WTC11 (cell line): ENCODE measurements at regions not wholly inside any gene's neighbourhood (a gene's known extent, or its start where the extent isn't known, plus 50 kb on each side); places are given as distances from the start of the nearest gene placed in this dataset.
A peak's percentile ranks its signal among the peaks of the same experiment; 100 is the strongest.

Source experiments
- ATAC-seq: fragments of 200-7000 bp; cut with Tn5 transposase; 2 replicates; pipeline ENCODE4 v1.10.0; 2021; ENCODE audit warnings: mild to moderate bottlenecking, moderate library complexity
- CTCF ChIA-PET: fragments of 300-600 bp; sonication (Branson Sonifier 250); formaldehyde crosslinking; loops from one replicate; lab custom pipeline; 2021; ENCODE audit warnings: antibody characterized with exemption; lab: Charles Lee
- POLR2A ChIA-PET: fragments of 350-600 bp; sonication (Branson Sonifier 250); formaldehyde crosslinking; loops from one replicate; lab custom pipeline; 2021; ENCODE audit warnings: antibody characterized with exemption; lab: Charles Lee
- DNase-seq: peaks from one replicate; pipeline ENCODE4 v3.0.0; 2021; ENCODE audit warnings: low spot score
- H3K27ac Mint-ChIP-seq: 2 replicates; pipeline ENCODE4 v1.8.0; 2021; ENCODE audit warnings: mixed read lengths
- H3K27me3 Mint-ChIP-seq: 2 replicates; pipeline ENCODE4 v1.8.0; 2021; ENCODE audit warnings: low read depth, mild to moderate bottlenecking, moderate library complexity, mixed read lengths
- H3K36me3 Mint-ChIP-seq: 2 replicates; pipeline ENCODE4 v1.8.0; 2021; ENCODE audit warnings: mixed read lengths
- H3K4me1 Mint-ChIP-seq: 2 replicates; pipeline ENCODE4 v1.8.0; 2022; ENCODE audit warnings: mixed read lengths
- H3K4me3 Mint-ChIP-seq: 2 replicates; pipeline ENCODE4 v1.8.0; 2021; ENCODE audit warnings: mild to moderate bottlenecking, moderate library complexity, mixed read lengths
- H3K9me3 Mint-ChIP-seq: 2 replicates; pipeline ENCODE4 v1.8.0; 2021; ENCODE audit warnings: mixed read lengths
- CBFB ChIP-seq: sonication (generic); formaldehyde crosslinking; IDR thresholded peaks from 2 replicates; pipeline ENCODE4 v1.8.1; 2022; ENCODE audit warnings: mild to moderate bottlenecking, low read depth, missing genetic modification reagents
- ESRRA ChIP-seq: sonication (generic); formaldehyde crosslinking; IDR thresholded peaks from 2 replicates; pipeline ENCODE4 v1.8.1; 2022; ENCODE audit warnings: mild to moderate bottlenecking, missing genetic modification reagents, borderline replicate concordance
- GTF2I ChIP-seq: fragments of 250-450 bp; sonication (Bioruptor Pico); conservative IDR thresholded peaks from 2 replicates; pipeline ENCODE4 v1.4.0; 2021; ENCODE audit warnings: mild to moderate bottlenecking
- IRF2 ChIP-seq: sonication (generic); formaldehyde crosslinking; IDR thresholded peaks from 2 replicates; pipeline ENCODE4 v1.8.0; 2022; ENCODE audit warnings: low read depth, missing genetic modification reagents, borderline replicate concordance
- JAZF1 ChIP-seq: fragments of 250-450 bp; sonication (Bioruptor Pico); IDR thresholded peaks from 2 replicates; pipeline ENCODE4 v1.9.0; 2021; ENCODE audit warnings: moderate library complexity, mild to moderate bottlenecking, inconsistent platforms
- MXD4 ChIP-seq: fragments of 250-450 bp; sonication (Bioruptor Pico); IDR thresholded peaks from 2 replicates; pipeline ENCODE4 v1.8.0; 2021; ENCODE audit warnings: mild to moderate bottlenecking, moderate library complexity, borderline replicate concordance
- NFYB ChIP-seq: sonication (generic); formaldehyde crosslinking; conservative IDR thresholded peaks from 2 replicates; pipeline ENCODE4 v1.8.0; 2022; ENCODE audit warnings: low read depth, missing genetic modification reagents
- RELA ChIP-seq: sonication (generic); formaldehyde crosslinking; IDR thresholded peaks from 2 replicates; pipeline ENCODE4 v1.8.1; 2022; ENCODE audit warnings: missing genetic modification reagents, mild to moderate bottlenecking, borderline replicate concordance
- TEAD1 ChIP-seq: sonication (generic); formaldehyde crosslinking; IDR thresholded peaks from 2 replicates; pipeline ENCODE4 v1.8.0; 2022; ENCODE audit warnings: mild to moderate bottlenecking, missing genetic modification reagents
- TP53 ChIP-seq: sonication (generic); formaldehyde crosslinking; IDR thresholded peaks from 2 replicates; pipeline ENCODE4 v1.8.1; 2023; ENCODE audit warnings: mild to moderate bottlenecking, missing genetic modification reagents
- ZNF121 ChIP-seq: sonication (generic); formaldehyde crosslinking; IDR thresholded peaks from 2 replicates; pipeline ENCODE4 v1.8.0; 2023; ENCODE audit warnings: missing genetic modification reagents
- ZNF232 ChIP-seq: sonication (generic); formaldehyde crosslinking; IDR thresholded peaks from 2 replicates; pipeline ENCODE4 v1.8.0; 2022; ENCODE audit warnings: mild to moderate bottlenecking, missing genetic modification reagents
- TF ChIP-seq, protein P1 (sequence below): fragments of 250-450 bp; sonication (Bioruptor Pico); IDR thresholded peaks from 2 replicates; pipeline ENCODE4 v2.1.2; 2022; ENCODE audit warnings: mild to moderate bottlenecking, moderate library complexity
- TF ChIP-seq, protein P2 (sequence below): fragments of 200-600 bp; IDR thresholded peaks from 2 replicates; pipeline ENCODE4 v1.8.0; 2022; ENCODE audit warnings: antibody characterized with exemption
- TF ChIP-seq, protein P3 (sequence below): sonication (generic); formaldehyde crosslinking; IDR thresholded peaks from 2 replicates; pipeline ENCODE4 v1.8.1; 2023; ENCODE audit warnings: mild to moderate bottlenecking, missing genetic modification reagents
- TF ChIP-seq, protein P4 (sequence below): fragments of 250-450 bp; sonication (Bioruptor Pico); IDR thresholded peaks from 2 replicates; pipeline ENCODE4 v1.9.0; 2021; ENCODE audit warnings: mild to moderate bottlenecking
- TF ChIP-seq, protein P5 (sequence below): fragments of 250-450 bp; sonication (Bioruptor Pico); IDR thresholded peaks from 2 replicates; pipeline ENCODE4 v1.9.0; 2021; ENCODE audit warnings: mild to moderate bottlenecking, borderline replicate concordance
- TF ChIP-seq, protein P6 (sequence below): sonication (generic); formaldehyde crosslinking; IDR thresholded peaks from 2 replicates; pipeline ENCODE4 v1.8.0; 2023; ENCODE audit warnings: mild to moderate bottlenecking, missing genetic modification reagents
- TF ChIP-seq, protein P7 (sequence below): sonication (generic); formaldehyde crosslinking; IDR thresholded peaks from 2 replicates; pipeline ENCODE4 v1.8.1; 2022; ENCODE audit warnings: low read depth, mild to moderate bottlenecking, moderate library complexity, missing genetic modification reagents, borderline replicate concordance

DNA sequence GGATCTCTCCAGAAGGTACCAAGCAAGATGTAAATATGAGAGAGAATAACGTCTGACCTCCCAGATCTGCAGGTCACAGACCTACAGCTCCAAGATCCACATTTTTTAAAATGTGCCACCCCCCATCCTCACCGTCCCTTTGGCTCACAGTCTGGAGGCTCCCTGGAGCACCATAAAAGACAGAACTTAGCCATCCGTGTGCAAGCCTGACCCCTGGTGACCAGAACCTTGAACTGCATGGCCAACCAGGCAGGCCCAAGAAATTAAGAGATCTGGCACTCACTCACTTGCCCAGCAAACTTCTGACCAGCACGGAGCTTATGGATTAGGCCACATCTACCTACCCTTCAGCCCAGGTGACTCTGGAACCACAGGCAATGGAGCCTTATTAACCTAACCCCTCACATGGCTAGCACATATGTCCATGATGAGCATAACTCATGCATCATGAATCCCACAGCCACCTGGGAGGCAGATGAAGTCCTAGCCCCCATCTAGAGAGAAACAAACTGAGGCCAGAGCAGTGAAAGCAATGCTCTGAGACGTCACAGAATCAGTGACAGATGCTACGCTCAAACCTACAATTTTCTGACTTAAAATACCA, 275.3 kb downstream of the UACA start:
- ATAC-seq (peak; percentile 81), DNase-seq (peak; percentile 80)
- ChIA-PET POLR2A (no interaction called here), CTCF (interaction anchor here (0.6 to 1.9 kb wide), 35 partner anchors 9 to 732 kb away, joined by 3 to 15 read pairs (median 3); no protein-coding TSS in a partner anchor)
- no peak overlapping the region for H3K27ac Mint-ChIP-seq
- no peaks in the 10 kb centered on the region for H3K4me1 Mint-ChIP-seq
- H3K36me3 Mint-ChIP-seq = no peaks in the 10 kb centered on the region
- TF ChIP-seq, protein P1, sequence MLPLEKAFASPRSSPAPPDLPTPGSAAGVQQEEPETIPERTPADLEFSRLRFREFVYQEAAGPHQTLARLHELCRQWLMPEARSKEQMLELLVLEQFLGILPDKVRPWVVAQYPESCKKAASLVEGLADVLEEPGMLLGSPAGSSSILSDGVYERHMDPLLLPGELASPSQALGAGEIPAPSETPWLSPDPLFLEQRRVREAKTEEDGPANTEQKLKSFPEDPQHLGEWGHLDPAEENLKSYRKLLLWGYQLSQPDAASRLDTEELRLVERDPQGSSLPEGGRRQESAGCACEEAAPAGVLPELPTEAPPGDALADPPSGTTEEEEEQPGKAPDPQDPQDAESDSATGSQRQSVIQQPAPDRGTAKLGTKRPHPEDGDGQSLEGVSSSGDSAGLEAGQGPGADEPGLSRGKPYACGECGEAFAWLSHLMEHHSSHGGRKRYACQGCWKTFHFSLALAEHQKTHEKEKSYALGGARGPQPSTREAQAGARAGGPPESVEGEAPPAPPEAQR (CRISPR knock-in tag) = no peak
- no peak for TF ChIP-seq JAZF1 (CRISPR knock-in tag)
- TF ChIP-seq, protein P2, sequence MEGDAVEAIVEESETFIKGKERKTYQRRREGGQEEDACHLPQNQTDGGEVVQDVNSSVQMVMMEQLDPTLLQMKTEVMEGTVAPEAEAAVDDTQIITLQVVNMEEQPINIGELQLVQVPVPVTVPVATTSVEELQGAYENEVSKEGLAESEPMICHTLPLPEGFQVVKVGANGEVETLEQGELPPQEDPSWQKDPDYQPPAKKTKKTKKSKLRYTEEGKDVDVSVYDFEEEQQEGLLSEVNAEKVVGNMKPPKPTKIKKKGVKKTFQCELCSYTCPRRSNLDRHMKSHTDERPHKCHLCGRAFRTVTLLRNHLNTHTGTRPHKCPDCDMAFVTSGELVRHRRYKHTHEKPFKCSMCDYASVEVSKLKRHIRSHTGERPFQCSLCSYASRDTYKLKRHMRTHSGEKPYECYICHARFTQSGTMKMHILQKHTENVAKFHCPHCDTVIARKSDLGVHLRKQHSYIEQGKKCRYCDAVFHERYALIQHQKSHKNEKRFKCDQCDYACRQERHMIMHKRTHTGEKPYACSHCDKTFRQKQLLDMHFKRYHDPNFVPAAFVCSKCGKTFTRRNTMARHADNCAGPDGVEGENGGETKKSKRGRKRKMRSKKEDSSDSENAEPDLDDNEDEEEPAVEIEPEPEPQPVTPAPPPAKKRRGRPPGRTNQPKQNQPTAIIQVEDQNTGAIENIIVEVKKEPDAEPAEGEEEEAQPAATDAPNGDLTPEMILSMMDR = peak; percentile 94
- no peak for TF ChIP-seq TP53 (CRISPR knock-in tag)
- TF ChIP-seq, protein P3, sequence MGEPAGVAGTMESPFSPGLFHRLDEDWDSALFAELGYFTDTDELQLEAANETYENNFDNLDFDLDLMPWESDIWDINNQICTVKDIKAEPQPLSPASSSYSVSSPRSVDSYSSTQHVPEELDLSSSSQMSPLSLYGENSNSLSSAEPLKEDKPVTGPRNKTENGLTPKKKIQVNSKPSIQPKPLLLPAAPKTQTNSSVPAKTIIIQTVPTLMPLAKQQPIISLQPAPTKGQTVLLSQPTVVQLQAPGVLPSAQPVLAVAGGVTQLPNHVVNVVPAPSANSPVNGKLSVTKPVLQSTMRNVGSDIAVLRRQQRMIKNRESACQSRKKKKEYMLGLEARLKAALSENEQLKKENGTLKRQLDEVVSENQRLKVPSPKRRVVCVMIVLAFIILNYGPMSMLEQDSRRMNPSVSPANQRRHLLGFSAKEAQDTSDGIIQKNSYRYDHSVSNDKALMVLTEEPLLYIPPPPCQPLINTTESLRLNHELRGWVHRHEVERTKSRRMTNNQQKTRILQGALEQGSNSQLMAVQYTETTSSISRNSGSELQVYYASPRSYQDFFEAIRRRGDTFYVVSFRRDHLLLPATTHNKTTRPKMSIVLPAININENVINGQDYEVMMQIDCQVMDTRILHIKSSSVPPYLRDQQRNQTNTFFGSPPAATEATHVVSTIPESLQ (CRISPR knock-in tag) = no peak
- peak; percentile 89 for TF ChIP-seq ZNF121 (CRISPR knock-in tag)
- no peak for TF ChIP-seq TEAD1
- TF ChIP-seq CBFB (CRISPR knock-in tag) = no peak
- TF ChIP-seq MXD4 (CRISPR knock-in tag) = no peak
- TF ChIP-seq, protein P4, sequence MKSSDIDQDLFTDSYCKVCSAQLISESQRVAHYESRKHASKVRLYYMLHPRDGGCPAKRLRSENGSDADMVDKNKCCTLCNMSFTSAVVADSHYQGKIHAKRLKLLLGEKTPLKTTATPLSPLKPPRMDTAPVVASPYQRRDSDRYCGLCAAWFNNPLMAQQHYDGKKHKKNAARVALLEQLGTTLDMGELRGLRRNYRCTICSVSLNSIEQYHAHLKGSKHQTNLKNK (CRISPR knock-in tag) = no peak
- H3K4me3 Mint-ChIP-seq = no peak overlapping the region
- H3K27me3 Mint-ChIP-seq = no peaks in the 10 kb centered on the region
- no peaks in the 10 kb centered on the region for H3K9me3 Mint-ChIP-seq

DNA sequence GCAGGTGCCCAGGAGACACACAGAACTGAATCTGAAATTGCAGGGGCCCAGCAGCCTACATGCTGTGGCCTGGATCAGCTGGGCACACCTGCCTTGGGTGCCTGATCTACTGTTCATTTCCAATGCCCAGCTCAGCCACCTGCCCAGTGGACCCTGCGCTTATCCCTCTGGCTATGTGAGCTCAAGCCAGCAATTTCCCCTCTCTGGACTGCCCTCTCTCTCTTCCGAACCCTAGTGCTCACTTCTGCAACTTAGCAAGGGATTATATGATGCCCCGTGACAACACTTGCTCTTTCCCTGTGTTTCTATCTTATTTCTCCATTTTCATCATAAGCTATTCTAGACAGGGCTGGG, 276.0 kb downstream of the UACA start:
- Mint-ChIP-seq H3K4me3 (no peak overlapping the region), H3K9me3 (no peaks in the 10 kb centered on the region), H3K36me3 (no peaks in the 10 kb centered on the region), H3K27ac (no peak overlapping the region), H3K4me1 (no peaks in the 10 kb centered on the region), H3K27me3 (no peaks in the 10 kb centered on the region)
- TF ChIP-seq GTF2I (CRISPR knock-in tag) (no peak), NFYB (CRISPR knock-in tag) (no peak), ZNF232 (CRISPR knock-in tag) (no peak), ESRRA (CRISPR knock-in tag) (no peak), IRF2 (CRISPR knock-in tag) (no peak), RELA (no peak)
- TF ChIP-seq, protein P5, sequence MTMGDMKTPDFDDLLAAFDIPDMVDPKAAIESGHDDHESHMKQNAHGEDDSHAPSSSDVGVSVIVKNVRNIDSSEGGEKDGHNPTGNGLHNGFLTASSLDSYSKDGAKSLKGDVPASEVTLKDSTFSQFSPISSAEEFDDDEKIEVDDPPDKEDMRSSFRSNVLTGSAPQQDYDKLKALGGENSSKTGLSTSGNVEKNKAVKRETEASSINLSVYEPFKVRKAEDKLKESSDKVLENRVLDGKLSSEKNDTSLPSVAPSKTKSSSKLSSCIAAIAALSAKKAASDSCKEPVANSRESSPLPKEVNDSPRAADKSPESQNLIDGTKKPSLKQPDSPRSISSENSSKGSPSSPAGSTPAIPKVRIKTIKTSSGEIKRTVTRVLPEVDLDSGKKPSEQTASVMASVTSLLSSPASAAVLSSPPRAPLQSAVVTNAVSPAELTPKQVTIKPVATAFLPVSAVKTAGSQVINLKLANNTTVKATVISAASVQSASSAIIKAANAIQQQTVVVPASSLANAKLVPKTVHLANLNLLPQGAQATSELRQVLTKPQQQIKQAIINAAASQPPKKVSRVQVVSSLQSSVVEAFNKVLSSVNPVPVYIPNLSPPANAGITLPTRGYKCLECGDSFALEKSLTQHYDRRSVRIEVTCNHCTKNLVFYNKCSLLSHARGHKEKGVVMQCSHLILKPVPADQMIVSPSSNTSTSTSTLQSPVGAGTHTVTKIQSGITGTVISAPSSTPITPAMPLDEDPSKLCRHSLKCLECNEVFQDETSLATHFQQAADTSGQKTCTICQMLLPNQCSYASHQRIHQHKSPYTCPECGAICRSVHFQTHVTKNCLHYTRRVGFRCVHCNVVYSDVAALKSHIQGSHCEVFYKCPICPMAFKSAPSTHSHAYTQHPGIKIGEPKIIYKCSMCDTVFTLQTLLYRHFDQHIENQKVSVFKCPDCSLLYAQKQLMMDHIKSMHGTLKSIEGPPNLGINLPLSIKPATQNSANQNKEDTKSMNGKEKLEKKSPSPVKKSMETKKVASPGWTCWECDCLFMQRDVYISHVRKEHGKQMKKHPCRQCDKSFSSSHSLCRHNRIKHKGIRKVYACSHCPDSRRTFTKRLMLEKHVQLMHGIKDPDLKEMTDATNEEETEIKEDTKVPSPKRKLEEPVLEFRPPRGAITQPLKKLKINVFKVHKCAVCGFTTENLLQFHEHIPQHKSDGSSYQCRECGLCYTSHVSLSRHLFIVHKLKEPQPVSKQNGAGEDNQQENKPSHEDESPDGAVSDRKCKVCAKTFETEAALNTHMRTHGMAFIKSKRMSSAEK (CRISPR knock-in tag) = no peak
- TF ChIP-seq, protein P6, sequence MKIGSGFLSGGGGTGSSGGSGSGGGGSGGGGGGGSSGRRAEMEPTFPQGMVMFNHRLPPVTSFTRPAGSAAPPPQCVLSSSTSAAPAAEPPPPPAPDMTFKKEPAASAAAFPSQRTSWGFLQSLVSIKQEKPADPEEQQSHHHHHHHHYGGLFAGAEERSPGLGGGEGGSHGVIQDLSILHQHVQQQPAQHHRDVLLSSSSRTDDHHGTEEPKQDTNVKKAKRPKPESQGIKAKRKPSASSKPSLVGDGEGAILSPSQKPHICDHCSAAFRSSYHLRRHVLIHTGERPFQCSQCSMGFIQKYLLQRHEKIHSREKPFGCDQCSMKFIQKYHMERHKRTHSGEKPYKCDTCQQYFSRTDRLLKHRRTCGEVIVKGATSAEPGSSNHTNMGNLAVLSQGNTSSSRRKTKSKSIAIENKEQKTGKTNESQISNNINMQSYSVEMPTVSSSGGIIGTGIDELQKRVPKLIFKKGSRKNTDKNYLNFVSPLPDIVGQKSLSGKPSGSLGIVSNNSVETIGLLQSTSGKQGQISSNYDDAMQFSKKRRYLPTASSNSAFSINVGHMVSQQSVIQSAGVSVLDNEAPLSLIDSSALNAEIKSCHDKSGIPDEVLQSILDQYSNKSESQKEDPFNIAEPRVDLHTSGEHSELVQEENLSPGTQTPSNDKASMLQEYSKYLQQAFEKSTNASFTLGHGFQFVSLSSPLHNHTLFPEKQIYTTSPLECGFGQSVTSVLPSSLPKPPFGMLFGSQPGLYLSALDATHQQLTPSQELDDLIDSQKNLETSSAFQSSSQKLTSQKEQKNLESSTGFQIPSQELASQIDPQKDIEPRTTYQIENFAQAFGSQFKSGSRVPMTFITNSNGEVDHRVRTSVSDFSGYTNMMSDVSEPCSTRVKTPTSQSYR = no peak
- TF ChIP-seq, protein P7, sequence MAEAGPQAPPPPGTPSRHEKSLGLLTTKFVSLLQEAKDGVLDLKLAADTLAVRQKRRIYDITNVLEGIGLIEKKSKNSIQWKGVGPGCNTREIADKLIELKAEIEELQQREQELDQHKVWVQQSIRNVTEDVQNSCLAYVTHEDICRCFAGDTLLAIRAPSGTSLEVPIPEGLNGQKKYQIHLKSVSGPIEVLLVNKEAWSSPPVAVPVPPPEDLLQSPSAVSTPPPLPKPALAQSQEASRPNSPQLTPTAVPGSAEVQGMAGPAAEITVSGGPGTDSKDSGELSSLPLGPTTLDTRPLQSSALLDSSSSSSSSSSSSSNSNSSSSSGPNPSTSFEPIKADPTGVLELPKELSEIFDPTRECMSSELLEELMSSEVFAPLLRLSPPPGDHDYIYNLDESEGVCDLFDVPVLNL (CRISPR knock-in tag) = no peak
- ChIA-PET POLR2A (no interaction called here), CTCF (interaction anchor here (0.7 to 1.9 kb wide), 24 partner anchors 8 to 732 kb away, joined by 3 to 15 read pairs (median 4); no protein-coding TSS in a partner anchor)
- DNase-seq = no peak
- ATAC-seq = no peak
